ENCODE measurements at regions not wholly inside any gene's neighbourhood (a gene's known extent, or its start where the extent isn't known, plus 50 kb on each side); places are given as distances from the start of the nearest gene placed in this dataset.

GRCh38 chr13:59197397-59197796 is 966.3 kb downstream of the DIAPH3 start:
- no peak for FAIRE-seq

- no peak for FAIRE-seq
These were observed 961.9 kb downstream of the DIAPH3 start for GRCh38 chr13:59201841-59202240.

DNA sequence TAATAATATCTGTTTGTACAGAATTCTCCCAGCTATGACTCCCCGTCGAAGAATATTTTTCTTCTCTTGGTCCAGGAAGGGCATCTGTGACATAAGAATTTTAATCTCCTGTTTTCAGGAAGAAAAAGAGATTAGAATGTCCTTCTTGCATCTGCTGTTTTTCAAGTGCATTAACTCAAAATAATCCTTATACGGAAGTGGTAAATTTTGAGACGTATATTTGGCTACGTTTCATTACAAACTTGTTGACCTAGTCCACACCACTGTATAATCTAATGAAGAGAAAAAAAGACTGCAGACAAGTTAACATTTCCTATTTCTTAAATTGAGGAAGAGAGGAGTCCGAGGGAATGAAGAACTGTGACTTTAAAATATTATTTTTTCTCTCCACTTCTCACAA is 959.9 kb downstream of the DIAPH3 start:
- no peak for FAIRE-seq

DNA sequence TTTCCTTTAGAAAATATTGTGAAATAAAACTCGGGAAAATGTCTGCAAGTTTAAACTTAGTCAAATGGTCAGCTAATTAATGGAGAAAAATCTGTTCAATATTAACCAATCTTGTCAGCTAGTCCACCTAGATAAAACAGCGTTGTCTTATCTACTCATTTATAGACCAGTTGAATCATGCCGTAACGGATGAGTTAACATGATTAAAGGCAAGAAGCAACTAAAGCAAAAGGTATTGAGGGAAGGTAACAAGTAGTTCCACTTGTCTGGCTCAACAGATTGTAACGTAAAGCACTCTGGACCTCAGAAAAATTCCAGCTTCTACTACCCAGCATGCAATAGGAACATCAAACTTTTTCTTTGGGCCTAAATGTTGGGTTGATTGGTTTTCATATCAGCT is 958.2 kb downstream of the DIAPH3 start:
- no peak for FAIRE-seq

GRCh38 chr13:59208405-59209195 is 955.1 kb downstream of the DIAPH3 start:
- FAIRE-seq: no peak

- FAIRE-seq: no peak
These were observed 953.2 kb downstream of the DIAPH3 start for GRCh38 chr13:59210543-59210942.

GRCh38 chr13:59211606-59212005 is 952.1 kb downstream of the DIAPH3 start:
- FAIRE-seq: no peak

GRCh38 chr13:59229401-59229800 is 934.3 kb downstream of the DIAPH3 start:
- no peak for FAIRE-seq

DNA sequence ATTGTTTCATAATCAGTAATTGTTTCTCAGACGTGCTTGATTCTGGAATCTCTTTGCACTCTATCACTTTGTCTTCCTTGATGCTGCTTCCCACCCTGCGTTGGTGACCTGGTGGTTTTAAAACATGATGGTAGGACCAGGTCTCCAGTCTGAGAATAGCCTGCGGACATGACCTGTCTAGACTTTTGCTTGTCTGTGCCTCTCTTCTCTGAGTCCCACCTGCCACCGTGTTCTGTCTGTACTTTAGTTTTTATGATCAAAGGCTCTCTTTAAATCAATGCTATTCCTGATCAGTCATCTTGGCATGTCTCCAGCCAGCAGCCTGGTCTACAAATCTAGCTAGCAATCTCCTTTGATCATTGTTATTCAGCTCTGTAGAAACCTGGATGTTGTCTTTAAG is 933.9 kb downstream of the DIAPH3 start:
- FAIRE-seq: no peak

- FAIRE-seq: no peak
These were observed 933.1 kb downstream of the DIAPH3 start for GRCh38 chr13:59230484-59231264.

- FAIRE-seq: no peak
These were observed 927.3 kb downstream of the DIAPH3 start for GRCh38 chr13:59236309-59236919.

DNA sequence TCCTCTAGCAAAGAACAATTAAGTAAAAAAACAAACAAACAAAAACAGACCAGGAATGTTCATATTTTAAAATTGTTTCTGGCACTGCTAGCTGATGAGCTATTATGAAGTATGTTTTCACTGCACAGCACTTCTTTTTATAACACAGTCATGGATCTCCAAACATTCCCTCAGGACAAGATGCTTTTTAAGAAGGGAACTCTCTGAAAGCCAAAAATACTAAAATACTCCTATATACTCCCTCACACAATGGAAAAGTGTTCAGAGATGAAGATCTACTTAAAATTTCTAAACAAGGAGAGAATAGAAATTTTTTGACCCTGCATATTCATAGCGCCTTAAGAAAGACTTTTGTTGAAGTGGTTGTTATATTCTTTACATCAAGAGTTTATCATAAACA is 926.8 kb downstream of the DIAPH3 start:
- no peak for FAIRE-seq

- FAIRE-seq: no peak
These were observed 916.6 kb downstream of the DIAPH3 start for GRCh38 chr13:59247171-59247570.

DNA sequence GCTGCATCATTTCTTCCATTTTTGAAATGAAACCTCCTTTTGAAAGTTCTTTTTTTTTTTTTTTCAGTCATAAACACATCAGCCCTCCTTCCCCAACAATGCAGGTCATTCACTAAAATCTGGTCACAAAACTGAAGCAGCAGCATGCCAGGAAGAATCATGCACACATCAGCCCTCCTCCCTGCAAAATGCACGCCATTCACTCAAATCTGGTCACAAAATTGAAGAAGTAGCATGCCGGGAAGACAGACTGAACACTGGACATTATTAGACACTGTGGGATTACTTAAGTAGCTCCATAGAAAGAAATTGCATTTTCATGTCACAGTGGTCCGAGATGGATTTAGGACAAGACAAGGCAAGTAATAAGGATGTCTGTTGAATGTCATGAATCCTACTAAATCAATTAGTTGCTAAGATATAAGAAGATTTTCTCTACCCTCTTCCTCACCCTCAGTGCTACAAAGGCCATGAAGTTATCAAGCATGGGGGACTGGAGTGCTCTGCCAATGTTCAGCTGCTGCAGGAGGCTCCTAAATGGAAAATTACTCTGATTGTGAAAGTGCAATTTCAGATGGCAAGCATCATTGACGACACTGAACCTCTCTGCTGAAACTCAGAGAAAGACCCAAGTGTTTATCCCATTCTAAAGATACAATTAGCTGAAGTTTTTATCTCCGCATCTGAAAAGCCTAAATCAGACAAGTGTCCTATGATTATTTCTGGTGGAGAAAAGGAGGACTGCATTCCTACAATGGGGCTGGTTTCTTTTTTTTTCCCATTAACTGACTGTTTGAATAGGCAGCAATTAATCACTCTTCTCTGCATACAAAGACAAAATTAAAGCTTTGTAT is 913.2 kb downstream of the DIAPH3 start:
- FAIRE-seq: no peak

DNA sequence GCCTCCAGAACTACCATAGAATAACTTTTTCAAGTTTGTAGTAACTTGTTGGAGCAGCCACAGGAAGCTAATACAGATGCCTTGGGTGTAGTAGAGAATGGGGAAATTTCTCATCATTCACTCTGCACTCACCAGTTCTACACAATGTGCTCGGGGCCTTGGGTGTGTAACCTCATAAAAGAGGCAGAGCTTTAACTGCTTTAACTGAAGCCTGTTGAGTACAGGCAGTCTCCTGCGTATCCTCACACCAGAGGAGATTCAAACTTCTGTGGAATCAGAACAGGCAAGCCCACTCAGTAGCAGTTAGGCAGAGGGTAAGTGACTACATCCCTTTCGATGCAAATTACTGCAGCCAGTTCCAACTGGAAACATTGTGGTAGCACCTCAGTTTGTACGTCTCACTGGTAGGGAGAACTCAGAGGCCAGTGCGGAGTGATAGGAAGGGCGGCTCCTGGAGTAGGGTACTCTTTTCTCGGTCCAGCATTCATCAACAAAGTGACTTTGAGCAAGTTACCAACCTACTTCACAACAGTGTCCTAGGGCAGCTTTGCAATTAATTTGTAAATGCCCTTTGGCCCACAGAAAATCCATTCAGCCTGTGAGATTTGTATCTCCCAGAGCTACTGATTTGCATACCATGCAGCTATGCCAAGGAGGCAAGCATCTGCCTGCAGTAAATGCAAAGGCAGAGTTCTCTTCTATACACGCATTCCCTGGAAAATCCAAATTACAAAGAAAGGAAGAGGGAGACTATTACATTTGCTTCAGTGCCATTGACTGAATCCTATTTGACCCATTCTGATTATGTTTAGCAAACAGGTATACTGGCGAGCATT is 904.3 kb downstream of the DIAPH3 start:
- FAIRE-seq: no peak

- no peak for FAIRE-seq
These were observed 901.7 kb downstream of the DIAPH3 start for GRCh38 chr13:59261928-59262488.

GRCh38 chr13:59263531-59263930 is 900.2 kb downstream of the DIAPH3 start:
- FAIRE-seq: no peak

DNA sequence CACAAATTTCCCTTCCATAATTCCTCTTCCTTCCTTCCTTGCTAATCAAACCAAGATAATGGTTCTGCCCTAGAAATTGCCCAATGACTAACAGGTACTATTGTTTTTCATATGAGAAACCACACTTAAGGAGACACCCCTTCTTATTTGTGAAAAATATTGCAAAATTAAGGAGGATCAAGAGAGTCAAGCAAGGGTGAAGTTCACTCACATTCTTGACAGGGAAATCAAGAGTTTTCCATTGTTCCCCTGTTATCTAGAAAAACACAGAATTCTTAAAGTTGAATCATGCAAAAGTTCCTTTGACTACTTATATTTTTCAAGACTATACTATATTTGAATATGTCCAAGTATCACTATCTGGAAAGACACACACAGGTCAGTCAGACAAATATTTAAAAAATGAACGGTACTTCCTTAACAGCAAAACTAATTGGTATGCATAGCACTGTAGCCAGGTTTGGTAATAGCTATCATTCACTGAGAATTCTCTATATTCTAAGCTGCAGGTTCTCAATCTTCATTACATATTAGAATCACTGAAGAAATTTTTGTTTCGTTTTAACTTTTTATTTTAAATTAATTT is 897.2 kb downstream of the DIAPH3 start:
- no peak for FAIRE-seq

DNA sequence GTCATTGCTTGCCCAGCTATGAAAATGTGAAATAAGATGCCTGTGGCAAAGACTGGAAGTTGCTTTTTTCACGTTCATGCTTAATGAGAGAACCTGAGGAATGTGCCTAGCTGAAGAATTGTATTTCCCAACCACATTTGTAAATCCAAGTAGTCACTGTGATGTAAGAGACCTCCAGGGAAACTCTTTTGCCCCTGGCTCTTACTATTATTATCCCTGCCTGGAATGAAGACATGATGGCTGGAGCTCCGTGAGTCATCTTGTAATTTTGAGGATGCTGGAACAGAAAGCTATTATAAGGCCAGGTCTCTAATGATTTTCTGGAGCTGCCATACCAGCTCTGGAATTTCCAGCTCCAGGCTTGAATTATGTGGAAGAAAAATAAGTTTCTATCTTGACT is 894.3 kb downstream of the DIAPH3 start:
- FAIRE-seq: no peak

- FAIRE-seq: no peak
These were observed 893.4 kb downstream of the DIAPH3 start for GRCh38 chr13:59270327-59270726.
